H1 (cell line): ENCODE measurements at regions not wholly inside any gene's neighbourhood (a gene's known extent, or its start where the extent isn't known, plus 50 kb on each side); places are given as distances from the start of the nearest gene placed in this dataset.

Experiments
- BACH1 ChIP-seq: IDR thresholded peaks from 2 replicates; pipeline ENCODE4 v1.6.1; 2012; ENCODE audit warnings: low read length, improper control_type of control experiment
- SIX5 ChIP-seq: IDR thresholded peaks from 2 replicates; pipeline ENCODE4 v1.6.1; 2011; ENCODE audit warnings: mild to moderate bottlenecking, low read depth, low read length
- TBP ChIP-seq: IDR thresholded peaks from 2 replicates; pipeline ENCODE4 v1.6.1; 2011; ENCODE audit warnings: low read depth, low read length, improper control_type of control experiment

GRCh38 chr21:16347223-16347622 is 617.4 kb downstream of the USP25 start (continued):
- TF ChIP-seq TBP (no peak), SIX5 (no peak), BACH1 (no peak)
